Mesenchymal stem cell (in vitro differentiated cells and primary cell): ENCODE measurements at regions not wholly inside any gene's neighbourhood (a gene's known extent, or its start where the extent isn't known, plus 50 kb on each side); places are given as distances from the start of the nearest gene placed in this dataset.

ENCODE experiments used
- DNase-seq: peaks from one replicate; pipeline ENCODE4 v3.0.0-alpha.2; 2013
- H2AFZ ChIP-seq: one replicate; pipeline ENCODE4 v1.6.1; 2013; ENCODE audit warnings: low read depth, mild to moderate bottlenecking, control low read depth, inconsistent platforms, low read length, moderate library complexity
- H2AK5ac ChIP-seq: 2 replicates; pipeline ENCODE4 v1.6.1; 2013; ENCODE audit warnings: low read length, moderate library complexity, mild to moderate bottlenecking, inconsistent platforms; ENCODE audit not compliant: severe bottlenecking
- H2BK120ac ChIP-seq: one replicate; pipeline ENCODE4 v1.6.1; 2013; ENCODE audit warnings: low read depth, mild to moderate bottlenecking, inconsistent platforms, low read length, moderate library complexity
- H2BK12ac ChIP-seq, 2 experiments: one replicate each; pipeline ENCODE4 v1.6.1; 2013; ENCODE audit warnings: inconsistent platforms in 2 of 2, low read length in 2 of 2, mild to moderate bottlenecking in 2 of 2, moderate library complexity in 2 of 2, control low read depth in 1 of 2
- H2BK15ac ChIP-seq: one replicate; pipeline ENCODE4 v1.6.1; 2013; ENCODE audit warnings: mild to moderate bottlenecking, low read depth, inconsistent platforms; ENCODE audit not compliant: poor library complexity, severe bottlenecking
- H2BK5ac ChIP-seq: 2 replicates; pipeline ENCODE4 v1.6.1; 2013; ENCODE audit warnings: low read depth, mild to moderate bottlenecking, low read length, control low read depth, inconsistent platforms; ENCODE audit not compliant: poor library complexity, severe bottlenecking
- H3K14ac ChIP-seq, 2 experiments: one replicate each; pipeline ENCODE4 v1.6.1; 2013; ENCODE audit warnings: inconsistent platforms in 2 of 2, low read length in 2 of 2, control low read depth in 1 of 2, mild to moderate bottlenecking in 1 of 2, moderate library complexity in 1 of 2
- H3K18ac ChIP-seq, 2 experiments: one replicate each; pipeline ENCODE4 v1.6.1; 2013; ENCODE audit warnings: inconsistent platforms in 2 of 2, low read length in 2 of 2, control low read depth in 1 of 2, low read depth in 1 of 2, mild to moderate bottlenecking in 1 of 2
- H3K23ac ChIP-seq, 2 experiments: one replicate each; pipeline ENCODE4 v1.6.1; 2013; ENCODE audit warnings: inconsistent platforms in 2 of 2, low read length in 2 of 2, mild to moderate bottlenecking in 2 of 2, moderate library complexity in 2 of 2, control low read depth in 1 of 2
- H3K27ac ChIP-seq: 2 replicates; pipeline ENCODE4 v1.5.1; 2013; ENCODE audit warnings: mild to moderate bottlenecking, moderate library complexity, low read length, control low read depth, inconsistent platforms; ENCODE audit not compliant: poor library complexity, severe bottlenecking
- H3K27me3 ChIP-seq, 2 experiments: 2 replicates each; pipeline versions ENCODE4 v1.6.1 to v1.7.0; 2013; ENCODE audit warnings: low read length in 2 of 2, mild to moderate bottlenecking in 2 of 2, moderate library complexity in 2 of 2, control low read depth in 1 of 2, inconsistent platforms in 1 of 2; ENCODE audit not compliant: control insufficient read depth in 1 of 2, insufficient read depth in 1 of 2
- H3K36me3 ChIP-seq, 2 experiments: 2 replicates each; pipeline versions ENCODE4 v1.6.1 to v1.7.0; 2013; ENCODE audit warnings: low read length in 2 of 2, control low read depth in 1 of 2, inconsistent platforms in 1 of 2, low read depth in 1 of 2, mild to moderate bottlenecking in 1 of 2; ENCODE audit not compliant: insufficient read depth in 2 of 2, control insufficient read depth in 1 of 2
- H3K4ac ChIP-seq, 2 experiments: one replicate each; pipeline ENCODE4 v1.6.1; 2013; ENCODE audit warnings: inconsistent platforms in 2 of 2, low read length in 2 of 2, mild to moderate bottlenecking in 2 of 2, moderate library complexity in 2 of 2, control low read depth in 1 of 2, low read depth in 1 of 2
- H3K4me1 ChIP-seq: 2 replicates; pipeline ENCODE4 v1.6.1; 2013; ENCODE audit warnings: low read depth, low read length, control low read depth; ENCODE audit not compliant: control insufficient read depth, insufficient read depth
- H3K4me2 ChIP-seq: 2 replicates; pipeline ENCODE4 v1.6.1; 2013; ENCODE audit warnings: low read length, mild to moderate bottlenecking, inconsistent platforms; ENCODE audit not compliant: poor library complexity, severe bottlenecking
- H3K4me3 ChIP-seq, 2 experiments: 2 replicates each; pipeline versions ENCODE4 v1.5.1 to v1.7.0; 2013; ENCODE audit warnings: low read length in 2 of 2, mild to moderate bottlenecking in 2 of 2, control low read depth in 1 of 2, low read depth in 1 of 2; ENCODE audit not compliant: insufficient read depth in 1 of 2
- H3K79me1 ChIP-seq: replicated peaks from 2 replicates; pipeline ENCODE4 v1.6.1; 2013; ENCODE audit warnings: mild to moderate bottlenecking, control low read depth, low read length, inconsistent platforms; ENCODE audit not compliant: poor library complexity, severe bottlenecking
- H3K9ac ChIP-seq: 2 replicates; pipeline ENCODE4 v1.7.0; 2013; ENCODE audit warnings: mild to moderate bottlenecking, low read length, moderate library complexity
- H3K9me3 ChIP-seq: 2 replicates; pipeline ENCODE4 v1.7.0; 2013; ENCODE audit warnings: mild to moderate bottlenecking, low read length; ENCODE audit not compliant: control insufficient read depth
- H4K8ac ChIP-seq: one replicate; pipeline ENCODE4 v1.6.1; 2013; ENCODE audit warnings: inconsistent platforms, mild to moderate bottlenecking, low read length, moderate library complexity
- H4K91ac ChIP-seq: one replicate; pipeline ENCODE4 v1.6.1; 2013; ENCODE audit warnings: mild to moderate bottlenecking, low read length, inconsistent platforms
- WGBS: methylation state at CpG from one replicate; pipeline ENCODE4 v1.1.7; 2013; ENCODE audit warnings: mixed read lengths; 5-methylcytosine and 5-hydroxymethylcytosine counted together

- no peak overlapping the region for H2BK120ac ChIP-seq
- no peaks in the 10 kb centered on the region for H3K36me3 ChIP-seq
- H3K4me1 ChIP-seq = no peaks in the 10 kb centered on the region
- no peak overlapping the region for H4K8ac ChIP-seq
- no peak overlapping the region for H2AK5ac ChIP-seq
- H2BK5ac ChIP-seq = no peak overlapping the region
- no peak overlapping the region for H3K27ac ChIP-seq
- H2BK12ac ChIP-seq = no peak overlapping the region
- H4K91ac ChIP-seq = no peak overlapping the region
- no peaks in the 10 kb centered on the region for H3K9me3 ChIP-seq
- WGBS = 21% methylated on average over 1 of the region's 1 CpG
- no peak for DNase-seq
- no peak overlapping the region for H3K9ac ChIP-seq
- H3K79me1 ChIP-seq = no peaks in the 10 kb centered on the region
- peaks cover 0 to 3% of the 10 kb centered on the region in 2 experiments for H3K27me3 ChIP-seq
- H3K4me3 ChIP-seq = no peak overlapping the region
- H3K14ac ChIP-seq = no peak overlapping the region
- H3K4ac ChIP-seq = no peak overlapping the region
- no peak overlapping the region for H2AFZ ChIP-seq
- H3K23ac ChIP-seq = no peak overlapping the region
- no peak overlapping the region for H3K4me2 ChIP-seq
- H3K18ac ChIP-seq = no peak overlapping the region
- H2BK15ac ChIP-seq = no peak overlapping the region
These were observed 51.5 kb upstream of the ATP10B start for GRCh38 chr5:160903551-160903950.

- no peak overlapping the region for H3K27ac ChIP-seq
- no peak overlapping the region for H3K23ac ChIP-seq
- H3K18ac ChIP-seq = no peak overlapping the region
- no peaks in the 10 kb centered on the region for H3K36me3 ChIP-seq
- peaks cover 0 to 3% of the 10 kb centered on the region in 2 experiments for H3K27me3 ChIP-seq
- no peak for DNase-seq
- no peak overlapping the region for H4K8ac ChIP-seq
- H2AFZ ChIP-seq = no peak overlapping the region
- no peak overlapping the region for H2BK120ac ChIP-seq
- no peak overlapping the region for H2BK5ac ChIP-seq
- no peak overlapping the region for H3K4me3 ChIP-seq
- no peak overlapping the region for H3K9ac ChIP-seq
- no peak overlapping the region for H2BK15ac ChIP-seq
- WGBS = 38% methylated on average over 3 of the region's 3 CpGs
- H3K4ac ChIP-seq = no peak overlapping the region
- no peaks in the 10 kb centered on the region for H3K9me3 ChIP-seq
- H2BK12ac ChIP-seq = no peak overlapping the region
- H4K91ac ChIP-seq = no peak overlapping the region
- no peak overlapping the region for H3K14ac ChIP-seq
- H3K4me1 ChIP-seq = no peaks in the 10 kb centered on the region
- no peak overlapping the region for H3K4me2 ChIP-seq
- H2AK5ac ChIP-seq = no peak overlapping the region
- no peaks in the 10 kb centered on the region for H3K79me1 ChIP-seq
These were observed 51.1 kb upstream of the ATP10B start for GRCh38 chr5:160903076-160903475.
